ENCODE measurements at regions not wholly inside any gene's neighbourhood (a gene's known extent, or its start where the extent isn't known, plus 50 kb on each side); places are given as distances from the start of the nearest gene placed in this dataset.
"Not testable (repeated sequence)": the region's sequence is repeated elsewhere in the genome, so short reads cannot be mapped to it uniquely, and the experiment has no call there.

GRCh38 chr13:79614250-79614918 is 133.4 kb downstream of the NDFIP2 start:
- Histone ChIP-seq H3K9ac (ENCODE audit: low read length) (no peak overlapping the region), H3K4me2 (ENCODE audit: low read length) (no peak overlapping the region), H4K20me1 (ENCODE audit: insufficient read depth) (no peaks in the 10 kb centered on the region), H3K36me3 (ENCODE audit: control insufficient read depth in 1 of 2, insufficient read depth in 2 of 2, low read length in 2 of 2) (no peaks in the 10 kb centered on the region), H2AFZ (ENCODE audit: low read depth, low read length, poor library complexity, severe bottlenecking) (no peak overlapping the region), H3K27ac (ENCODE audit: low read depth, low read length) (no peak overlapping the region), H3K4me3 (replicated peaks in 1 of 2; ENCODE audit: low read depth in 1 of 2, low read length in 2 of 2) (no peak overlapping the region), H3K79me2 (ENCODE audit: insufficient read depth, low read length) (no peaks in the 10 kb centered on the region), H3K9me3 (ENCODE audit: control insufficient read depth in 1 of 2, insufficient read depth in 1 of 2, low read depth in 1 of 2, low read length in 2 of 2) (no peaks in the 10 kb centered on the region), H3K9me2 (ENCODE audit: insufficient read depth) (no peaks in the 10 kb centered on the region), H3K4me1 (ENCODE audit: control insufficient read depth in 1 of 2, insufficient read depth in 2 of 2, low read length in 2 of 2) (no peaks in the 10 kb centered on the region), H3K27me3 (ENCODE audit: insufficient read depth, low read length) (no peaks in the 10 kb centered on the region)
- ATAC-seq: no peak
- DNase-seq (ENCODE audit: low read depth, low spot score): no peak
- TF ChIP-seq MAX (IDR thresholded peaks at IDR 0.05): no peak
- TF ChIP-seq SP1 (IDR thresholded peaks at IDR 0.05; ENCODE audit: low read depth): no peak
- no peak for TF ChIP-seq FOSL1 (IDR thresholded peaks at IDR 0.05; ENCODE audit: low read depth)
- TF ChIP-seq ATF3 (IDR thresholded peaks at IDR 0.05): no peak
- no peak for TF ChIP-seq POLR2AphosphoS5 (IDR thresholded peaks at IDR 0.05; ENCODE audit: low read depth, low read length)
- TF ChIP-seq, protein P1, sequence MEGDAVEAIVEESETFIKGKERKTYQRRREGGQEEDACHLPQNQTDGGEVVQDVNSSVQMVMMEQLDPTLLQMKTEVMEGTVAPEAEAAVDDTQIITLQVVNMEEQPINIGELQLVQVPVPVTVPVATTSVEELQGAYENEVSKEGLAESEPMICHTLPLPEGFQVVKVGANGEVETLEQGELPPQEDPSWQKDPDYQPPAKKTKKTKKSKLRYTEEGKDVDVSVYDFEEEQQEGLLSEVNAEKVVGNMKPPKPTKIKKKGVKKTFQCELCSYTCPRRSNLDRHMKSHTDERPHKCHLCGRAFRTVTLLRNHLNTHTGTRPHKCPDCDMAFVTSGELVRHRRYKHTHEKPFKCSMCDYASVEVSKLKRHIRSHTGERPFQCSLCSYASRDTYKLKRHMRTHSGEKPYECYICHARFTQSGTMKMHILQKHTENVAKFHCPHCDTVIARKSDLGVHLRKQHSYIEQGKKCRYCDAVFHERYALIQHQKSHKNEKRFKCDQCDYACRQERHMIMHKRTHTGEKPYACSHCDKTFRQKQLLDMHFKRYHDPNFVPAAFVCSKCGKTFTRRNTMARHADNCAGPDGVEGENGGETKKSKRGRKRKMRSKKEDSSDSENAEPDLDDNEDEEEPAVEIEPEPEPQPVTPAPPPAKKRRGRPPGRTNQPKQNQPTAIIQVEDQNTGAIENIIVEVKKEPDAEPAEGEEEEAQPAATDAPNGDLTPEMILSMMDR (IDR thresholded peaks at IDR 0.05 in 2 of 3, conservative IDR thresholded peaks at IDR 0.05 in 1 of 3; ENCODE audit: borderline replicate concordance in 1 of 3, insufficient read depth in 1 of 3, low read depth in 2 of 3, low read length in 2 of 3): no peak
- intact Hi-C loops (cut with micrococcal nuclease): no loop called here
- ChIA-PET RAD21 (ENCODE audit: low non-redundant PET in 1 of 2, low total read pairs in 2 of 2, uncharacterized antibody in 2 of 2, unreplicated experiment in 2 of 2) (no interaction called here), CTCF (no interaction called here), POLR2A (no interaction called here)
- no TSS peak for BruUV-seq (replicated peaks)

GRCh38 chr13:79612604-79613003 is 131.6 kb downstream of the NDFIP2 start:
- H3K79me2 ChIP-seq (ENCODE audit: insufficient read depth, low read length): no peaks in the 10 kb centered on the region
- H3K9ac ChIP-seq (ENCODE audit: low read length): no peak overlapping the region
- intact Hi-C loops (cut with micrococcal nuclease): no loop called here
- no peak overlapping the region for H3K4me2 ChIP-seq (ENCODE audit: low read length)
- H4K20me1 ChIP-seq (ENCODE audit: insufficient read depth): no peaks in the 10 kb centered on the region
- POLR2A ChIA-PET: no interaction called here
- RAD21 ChIA-PET (ENCODE audit: low non-redundant PET in 1 of 2, low total read pairs in 2 of 2, uncharacterized antibody in 2 of 2, unreplicated experiment in 2 of 2): no interaction called here
- no TSS peak for BruUV-seq (replicated peaks)
- TF ChIP-seq SRF (IDR thresholded peaks at IDR 0.05; ENCODE audit: low read depth): no peak
- TF ChIP-seq EGR1 (IDR thresholded peaks at IDR 0.05; ENCODE audit: low read depth): no peak
- no peak for TF ChIP-seq RAD21 (IDR thresholded peaks at IDR 0.05; ENCODE audit: low read depth)
- no peak for TF ChIP-seq CEBPB (IDR thresholded peaks at IDR 0.05; ENCODE audit: low read depth)
- no peak for TF ChIP-seq EZH2 (IDR thresholded peaks at IDR 0.05)
- ATAC-seq: no peak
- H3K4me3 ChIP-seq (replicated peaks in 1 of 2; ENCODE audit: low read depth in 1 of 2, low read length in 2 of 2): no peak overlapping the region
- H3K9me3 ChIP-seq (ENCODE audit: control insufficient read depth in 1 of 2, insufficient read depth in 1 of 2, low read depth in 1 of 2, low read length in 2 of 2): no peaks in the 10 kb centered on the region
- H2AFZ ChIP-seq (ENCODE audit: low read depth, low read length, poor library complexity, severe bottlenecking): no peak overlapping the region
- CTCF ChIA-PET: no interaction called here
- no peak overlapping the region for H3K27ac ChIP-seq (ENCODE audit: low read depth, low read length)
- H3K9me2 ChIP-seq (ENCODE audit: insufficient read depth): no peaks in the 10 kb centered on the region
- no peaks in the 10 kb centered on the region for H3K4me1 ChIP-seq (ENCODE audit: control insufficient read depth in 1 of 2, insufficient read depth in 2 of 2, low read length in 2 of 2)
- no peaks in the 10 kb centered on the region for H3K36me3 ChIP-seq (ENCODE audit: control insufficient read depth in 1 of 2, insufficient read depth in 2 of 2, low read length in 2 of 2)
- DNase-seq (ENCODE audit: low read depth, low spot score): no peak
- H3K27me3 ChIP-seq (ENCODE audit: insufficient read depth, low read length): no peaks in the 10 kb centered on the region

- H3K9me3 ChIP-seq (ENCODE audit: control insufficient read depth in 1 of 2, insufficient read depth in 1 of 2, low read depth in 1 of 2, low read length in 2 of 2); POLR2A ChIA-PET; CTCF ChIA-PET; H4K20me1 ChIP-seq (ENCODE audit: insufficient read depth); BruUV-seq (replicated peaks); H3K9me2 ChIP-seq (ENCODE audit: insufficient read depth); H3K4me1 ChIP-seq (ENCODE audit: control insufficient read depth in 1 of 2, insufficient read depth in 2 of 2, low read length in 2 of 2); H3K27me3 ChIP-seq (ENCODE audit: insufficient read depth, low read length); H3K4me3 ChIP-seq (replicated peaks in 1 of 2; ENCODE audit: low read depth in 1 of 2, low read length in 2 of 2); ATAC-seq; H3K4me2 ChIP-seq (ENCODE audit: low read length); H3K9ac ChIP-seq (ENCODE audit: low read length); DNase-seq (ENCODE audit: low read depth, low spot score); H2AFZ ChIP-seq (ENCODE audit: low read depth, low read length, poor library complexity, severe bottlenecking); H3K36me3 ChIP-seq (ENCODE audit: control insufficient read depth in 1 of 2, insufficient read depth in 2 of 2, low read length in 2 of 2); RAD21 ChIA-PET (ENCODE audit: low non-redundant PET in 1 of 2, low total read pairs in 2 of 2, uncharacterized antibody in 2 of 2, unreplicated experiment in 2 of 2); H3K79me2 ChIP-seq (ENCODE audit: insufficient read depth, low read length); intact Hi-C loops (cut with micrococcal nuclease); H3K27ac ChIP-seq (ENCODE audit: low read depth, low read length): not testable (repeated sequence)
These were observed 126.9 kb downstream of the NDFIP2 start for GRCh38 chr13:79607895-79608294.
